Osteoblast (primary cell): ENCODE measurements at regions not wholly inside any gene's neighbourhood (a gene's known extent, or its start where the extent isn't known, plus 50 kb on each side); places are given as distances from the start of the nearest gene placed in this dataset.

Experiments used
- DNase-seq: peaks from one replicate; pipeline ENCODE4 v3.0.0; 2011; ENCODE audit warnings: low spot score, mixed read lengths; ENCODE audit not compliant: insufficient read length; ENCODE audit errors: missing footprints
- H2AFZ ChIP-seq: 2 replicates; pipeline ENCODE4 v1.6.0; 2011; ENCODE audit warnings: mild to moderate bottlenecking, low read length
- H3K27ac ChIP-seq: 2 replicates; pipeline ENCODE4 v1.5.1; 2011; ENCODE audit warnings: mild to moderate bottlenecking, low read depth, low read length, moderate library complexity
- H3K27me3 ChIP-seq: 2 replicates; pipeline ENCODE4 v1.6.0; 2012; ENCODE audit warnings: mild to moderate bottlenecking, control low read depth, inconsistent platforms, low read length, moderate library complexity; ENCODE audit not compliant: insufficient read depth
- H3K36me3 ChIP-seq: 2 replicates; pipeline ENCODE4 v1.5.1; 2011; ENCODE audit warnings: mild to moderate bottlenecking, low read length, control low read depth, moderate library complexity; ENCODE audit not compliant: insufficient read depth
- H3K4me1 ChIP-seq: 2 replicates; pipeline ENCODE4 v1.5.1; 2011; ENCODE audit warnings: mild to moderate bottlenecking, low read length, control low read depth, moderate library complexity; ENCODE audit not compliant: insufficient read depth
- H3K4me2 ChIP-seq: 2 replicates; pipeline ENCODE4 v1.6.0; 2011; ENCODE audit warnings: mild to moderate bottlenecking, low read length; ENCODE audit not compliant: insufficient read depth
- H3K4me3 ChIP-seq: fragments of 200-600 bp; sonication (generic); 3 replicates; pipeline ENCODE4 v1.5.1; 2012; ENCODE audit warnings: mild to moderate bottlenecking, low read length, inconsistent platforms; ENCODE audit not compliant: insufficient read depth
- H3K79me2 ChIP-seq: 2 replicates; pipeline ENCODE4 v1.6.0; 2012; ENCODE audit warnings: mild to moderate bottlenecking, low read length, control low read depth, inconsistent platforms; ENCODE audit not compliant: insufficient read depth
- H3K9me3 ChIP-seq: 2 replicates; pipeline ENCODE4 v1.5.1; 2011; ENCODE audit warnings: low read depth, low read length, control low read depth
- H4K20me1 ChIP-seq: 2 replicates; pipeline ENCODE4 v1.6.0; 2012; ENCODE audit warnings: mild to moderate bottlenecking, low read length, control low read depth; ENCODE audit not compliant: insufficient read depth
- TF ChIP-seq, protein P1 (sequence below): IDR thresholded peaks from 2 replicates; pipeline ENCODE4 v1.5.1; 2011; ENCODE audit warnings: mild to moderate bottlenecking, low read depth, low read length, moderate library complexity; ENCODE audit errors: extremely low read depth

DNA sequence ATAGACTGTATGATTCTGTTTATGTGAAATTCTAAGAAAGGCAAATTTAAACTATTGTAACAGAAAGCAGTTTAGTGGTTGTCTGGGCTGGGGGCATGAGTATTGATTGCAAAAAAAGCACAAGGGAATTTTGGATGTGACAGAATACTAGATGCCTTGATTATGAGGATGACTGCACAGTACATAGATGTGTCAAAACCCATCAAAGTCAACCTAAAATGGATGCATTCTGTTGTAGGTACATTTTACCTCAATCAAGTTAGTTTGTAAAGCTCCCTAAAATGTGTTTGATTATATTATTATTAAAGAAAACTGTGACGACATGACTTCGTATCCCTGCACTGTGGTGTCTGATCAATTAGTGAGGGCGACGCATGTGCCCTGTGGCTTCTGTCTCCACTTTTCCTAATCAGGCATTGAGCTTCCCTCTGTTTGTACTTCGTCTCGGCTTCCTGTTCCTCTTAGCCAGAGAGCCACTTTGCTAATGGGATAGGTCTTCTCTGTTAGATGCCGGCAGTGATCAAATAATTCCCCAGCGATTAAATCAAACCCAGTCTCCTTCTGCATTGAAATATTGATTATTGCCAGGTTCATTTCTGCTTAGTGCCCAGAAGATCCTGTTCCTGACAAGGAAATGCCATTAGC lies 118.3 kb upstream of the GGTLC1 start:
- Histone ChIP-seq H3K27ac (no peak overlapping the region), H2AFZ (no peak overlapping the region), H3K27me3 (no peaks in the 10 kb centered on the region), H3K79me2 (no peaks in the 10 kb centered on the region), H3K4me2 (no peak overlapping the region), H3K36me3 (no peaks in the 10 kb centered on the region), H3K4me3 (no peak overlapping the region), H3K4me1 (peaks cover 29% of the 10 kb centered on the region), H3K9me3 (no peaks in the 10 kb centered on the region), H4K20me1 (no peaks in the 10 kb centered on the region)
- DNase-seq: no peak
- TF ChIP-seq, protein P1, sequence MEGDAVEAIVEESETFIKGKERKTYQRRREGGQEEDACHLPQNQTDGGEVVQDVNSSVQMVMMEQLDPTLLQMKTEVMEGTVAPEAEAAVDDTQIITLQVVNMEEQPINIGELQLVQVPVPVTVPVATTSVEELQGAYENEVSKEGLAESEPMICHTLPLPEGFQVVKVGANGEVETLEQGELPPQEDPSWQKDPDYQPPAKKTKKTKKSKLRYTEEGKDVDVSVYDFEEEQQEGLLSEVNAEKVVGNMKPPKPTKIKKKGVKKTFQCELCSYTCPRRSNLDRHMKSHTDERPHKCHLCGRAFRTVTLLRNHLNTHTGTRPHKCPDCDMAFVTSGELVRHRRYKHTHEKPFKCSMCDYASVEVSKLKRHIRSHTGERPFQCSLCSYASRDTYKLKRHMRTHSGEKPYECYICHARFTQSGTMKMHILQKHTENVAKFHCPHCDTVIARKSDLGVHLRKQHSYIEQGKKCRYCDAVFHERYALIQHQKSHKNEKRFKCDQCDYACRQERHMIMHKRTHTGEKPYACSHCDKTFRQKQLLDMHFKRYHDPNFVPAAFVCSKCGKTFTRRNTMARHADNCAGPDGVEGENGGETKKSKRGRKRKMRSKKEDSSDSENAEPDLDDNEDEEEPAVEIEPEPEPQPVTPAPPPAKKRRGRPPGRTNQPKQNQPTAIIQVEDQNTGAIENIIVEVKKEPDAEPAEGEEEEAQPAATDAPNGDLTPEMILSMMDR: no peak

DNA sequence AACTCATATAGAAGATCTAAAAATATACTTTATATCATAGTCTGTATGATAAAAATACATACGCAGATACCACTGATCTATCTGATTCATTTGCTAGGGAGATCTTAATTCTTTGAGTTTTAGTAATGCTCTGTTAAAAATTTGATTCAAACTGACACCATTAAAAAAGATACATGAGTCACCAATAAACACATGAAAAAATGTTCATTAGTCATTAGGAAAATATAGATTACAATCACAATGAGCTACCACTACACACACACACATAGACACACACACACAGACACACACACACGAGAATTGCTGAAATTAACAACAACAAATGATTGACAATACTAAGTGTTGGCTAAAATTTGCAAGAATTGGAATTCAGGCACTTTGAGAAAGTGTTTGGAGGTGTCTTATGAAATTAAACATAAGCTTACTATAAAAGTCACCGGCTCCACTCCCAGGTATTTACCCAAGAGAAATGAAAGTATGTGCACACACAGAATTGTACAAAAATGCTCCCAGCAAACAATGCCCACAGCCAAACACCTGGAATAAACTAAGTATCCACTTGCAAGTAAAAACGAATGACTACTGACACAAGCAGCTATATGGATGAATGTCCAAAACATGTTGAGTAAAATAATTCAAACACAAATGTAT lies 117.7 kb upstream of the GGTLC1 start:
- Histone ChIP-seq H3K27ac (no peak overlapping the region), H3K4me2 (no peak overlapping the region), H3K79me2 (no peaks in the 10 kb centered on the region), H3K9me3 (no peaks in the 10 kb centered on the region), H3K4me3 (no peak overlapping the region), H2AFZ (no peak overlapping the region), H3K36me3 (no peaks in the 10 kb centered on the region), H4K20me1 (no peaks in the 10 kb centered on the region), H3K27me3 (no peaks in the 10 kb centered on the region), H3K4me1 (peaks cover 29% of the 10 kb centered on the region)
- TF ChIP-seq, protein P1: no peak
- DNase-seq: no peak

DNA sequence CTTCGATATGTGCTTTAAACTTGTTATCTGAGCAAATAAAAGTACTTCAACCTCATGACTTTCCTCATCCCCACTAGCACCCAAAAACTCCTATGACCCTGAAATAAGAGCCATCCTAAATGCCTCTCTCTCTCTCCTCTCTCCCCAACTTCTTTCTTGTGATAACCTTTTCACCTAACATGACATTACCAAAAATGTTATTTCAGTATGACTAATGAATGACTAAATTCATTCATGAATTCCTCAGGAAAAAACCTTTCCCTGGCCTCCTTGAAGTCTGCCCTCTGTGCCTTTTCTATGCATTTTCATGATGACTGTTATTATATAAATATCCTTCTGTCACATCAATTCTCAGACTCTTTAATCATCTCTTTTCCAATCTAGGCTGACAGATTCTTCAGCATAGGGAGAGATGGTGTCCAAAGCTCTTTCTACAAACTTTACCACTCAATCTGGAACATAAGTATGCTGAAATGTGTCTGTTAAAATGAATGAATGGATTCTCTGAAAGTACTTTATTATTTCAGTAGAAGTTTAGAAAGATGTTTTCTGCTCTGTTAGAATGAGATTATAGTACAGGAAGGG lies 114.3 kb upstream of the GGTLC1 start:
- peak overlapping the region; percentile 14 for H3K4me2 ChIP-seq
- no peaks in the 10 kb centered on the region for H3K9me3 ChIP-seq
- peak overlapping the region; percentile 25 for H3K27ac ChIP-seq
- no peaks in the 10 kb centered on the region for H3K79me2 ChIP-seq
- no peak overlapping the region for H3K4me3 ChIP-seq
- TF ChIP-seq, protein P1: no peak
- H3K36me3 ChIP-seq: no peaks in the 10 kb centered on the region
- no peak for DNase-seq
- no peaks in the 10 kb centered on the region for H4K20me1 ChIP-seq
- H3K4me1 ChIP-seq: peaks cover 52% of the 10 kb centered on the region
- no peak overlapping the region for H2AFZ ChIP-seq
- no peaks in the 10 kb centered on the region for H3K27me3 ChIP-seq

DNA sequence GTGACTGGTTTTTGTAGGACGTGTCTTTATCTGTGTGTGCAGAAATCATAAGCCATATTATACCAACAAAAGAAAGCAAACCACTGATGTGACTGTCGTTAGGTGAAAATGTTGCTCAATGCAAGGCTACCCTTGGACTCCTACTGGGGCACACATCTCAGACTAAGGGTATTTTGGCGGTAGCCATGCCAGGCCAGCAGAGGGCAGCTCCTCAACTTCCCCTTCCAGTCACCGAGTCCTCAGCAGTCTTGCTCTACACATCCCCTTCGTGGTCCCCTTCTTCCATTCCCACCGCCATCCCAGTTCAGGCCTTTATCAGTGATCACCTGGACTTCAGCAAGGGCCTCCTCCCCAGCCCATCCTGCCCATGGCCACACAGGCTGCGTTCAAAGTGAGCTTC lies 113.7 kb upstream of the GGTLC1 start:
- H4K20me1 ChIP-seq: no peaks in the 10 kb centered on the region
- TF ChIP-seq, protein P1: peak; percentile 45
- H3K27ac ChIP-seq: peak overlapping the region; percentile 16
- no peak for DNase-seq
- H3K9me3 ChIP-seq: no peaks in the 10 kb centered on the region
- H3K79me2 ChIP-seq: no peaks in the 10 kb centered on the region
- peaks cover 52% of the 10 kb centered on the region for H3K4me1 ChIP-seq
- peak overlapping the region; percentile 14 for H3K4me2 ChIP-seq
- no peaks in the 10 kb centered on the region for H3K36me3 ChIP-seq
- no peak overlapping the region for H2AFZ ChIP-seq
- no peak overlapping the region for H3K4me3 ChIP-seq
- no peaks in the 10 kb centered on the region for H3K27me3 ChIP-seq
